NCI-H1417 (cell line): ENCODE measurements at regions not wholly inside any gene's neighbourhood (a gene's known extent, or its start where the extent isn't known, plus 50 kb on each side); places are given as distances from the start of the nearest gene placed in this dataset.
"Not testable (repeated sequence)": the region's sequence is repeated elsewhere in the genome, so short reads cannot be mapped to it uniquely, and the experiment has no call there.

Experiments used
- DNase-seq, 3 experiments: peaks; one replicate each; lab custom pipeline; 2025; lab: John Stamatoyannopoulos, UW

DNA sequence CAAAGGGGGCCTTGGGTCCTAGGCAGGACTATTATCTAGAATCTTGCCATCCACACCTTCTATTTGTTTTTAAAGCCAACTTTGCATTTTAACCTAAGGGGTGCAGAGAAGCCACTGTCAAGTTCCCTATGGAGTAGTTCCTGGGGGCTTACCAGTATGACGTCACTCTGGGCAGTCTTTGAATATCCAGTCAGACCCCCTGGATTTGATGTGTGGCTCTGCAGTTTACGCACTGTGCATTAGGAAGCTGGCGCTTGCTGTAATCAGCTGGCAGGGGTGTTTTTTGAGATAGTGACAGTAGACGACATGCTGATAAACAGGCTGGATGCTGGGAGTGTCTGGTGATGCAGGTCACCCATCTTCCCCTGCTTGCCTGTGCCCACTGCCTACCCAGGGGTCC, 892.7 kb upstream of the ZNF722 start:
- DNase-seq: no peak

DNA sequence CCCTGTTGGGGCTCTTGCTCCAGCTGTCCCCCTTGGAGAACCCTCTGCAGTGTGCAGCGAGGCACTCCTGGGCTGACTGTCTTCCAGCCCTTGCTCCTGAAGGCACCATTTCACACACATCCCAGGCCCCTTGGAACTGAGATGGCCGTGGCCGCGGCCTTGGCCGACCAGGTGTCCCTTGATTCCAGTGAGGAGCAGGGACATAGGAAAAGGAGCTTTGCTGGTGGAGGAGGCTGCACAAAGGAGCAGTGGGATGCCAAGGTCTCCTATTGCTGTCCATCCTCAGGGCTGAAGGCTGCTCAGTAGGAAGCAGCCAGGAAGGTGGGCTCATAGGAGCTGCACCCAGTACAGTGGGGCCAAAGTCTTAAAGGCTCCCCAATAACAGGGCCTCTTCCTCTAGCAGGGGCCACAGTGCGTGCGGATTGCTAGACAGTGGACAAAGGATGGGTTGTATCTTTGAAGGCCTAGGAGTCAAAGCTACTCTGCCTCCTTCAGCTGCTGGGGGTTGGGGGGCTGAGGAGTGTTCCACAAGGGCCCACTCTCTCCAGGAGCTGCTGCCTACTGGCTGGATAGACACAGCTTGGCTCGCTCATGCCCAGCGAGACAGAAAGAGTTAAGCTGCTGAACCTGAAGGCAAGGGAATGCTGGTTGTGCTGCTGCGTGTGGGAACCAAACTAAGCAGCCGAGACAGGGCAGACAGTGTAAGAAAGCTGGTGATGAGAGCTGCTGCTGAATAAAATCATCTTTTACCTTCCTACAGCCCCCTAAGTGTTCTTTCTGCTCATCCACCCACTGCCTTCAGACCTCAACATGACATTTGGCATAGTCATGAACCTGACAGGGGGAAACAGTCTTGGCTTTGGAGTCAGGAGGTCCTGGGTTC, 891.9 kb upstream of the ZNF722 start:
- no peak for DNase-seq

DNA sequence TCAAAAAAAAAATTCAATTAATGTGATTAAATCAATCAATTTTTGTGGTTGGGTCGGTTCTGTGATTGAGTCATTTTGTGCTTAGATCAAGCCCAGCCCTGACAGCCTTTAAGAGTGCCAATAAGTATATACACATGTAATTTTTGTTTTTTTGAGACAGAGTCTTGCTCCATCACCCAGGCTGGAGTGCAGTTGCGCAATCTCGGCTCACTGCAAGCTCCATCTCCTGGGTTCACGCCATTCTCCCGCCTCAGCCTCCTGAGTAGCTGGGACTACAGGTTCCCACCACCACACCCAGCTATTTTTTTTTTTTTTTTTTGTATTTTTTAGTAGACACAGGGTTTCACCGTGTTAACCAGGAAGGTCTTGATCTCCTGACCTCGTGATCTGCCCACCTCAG, 887.1 kb upstream of the ZNF722 start:
- not testable (repeated sequence) for DNase-seq

DNA sequence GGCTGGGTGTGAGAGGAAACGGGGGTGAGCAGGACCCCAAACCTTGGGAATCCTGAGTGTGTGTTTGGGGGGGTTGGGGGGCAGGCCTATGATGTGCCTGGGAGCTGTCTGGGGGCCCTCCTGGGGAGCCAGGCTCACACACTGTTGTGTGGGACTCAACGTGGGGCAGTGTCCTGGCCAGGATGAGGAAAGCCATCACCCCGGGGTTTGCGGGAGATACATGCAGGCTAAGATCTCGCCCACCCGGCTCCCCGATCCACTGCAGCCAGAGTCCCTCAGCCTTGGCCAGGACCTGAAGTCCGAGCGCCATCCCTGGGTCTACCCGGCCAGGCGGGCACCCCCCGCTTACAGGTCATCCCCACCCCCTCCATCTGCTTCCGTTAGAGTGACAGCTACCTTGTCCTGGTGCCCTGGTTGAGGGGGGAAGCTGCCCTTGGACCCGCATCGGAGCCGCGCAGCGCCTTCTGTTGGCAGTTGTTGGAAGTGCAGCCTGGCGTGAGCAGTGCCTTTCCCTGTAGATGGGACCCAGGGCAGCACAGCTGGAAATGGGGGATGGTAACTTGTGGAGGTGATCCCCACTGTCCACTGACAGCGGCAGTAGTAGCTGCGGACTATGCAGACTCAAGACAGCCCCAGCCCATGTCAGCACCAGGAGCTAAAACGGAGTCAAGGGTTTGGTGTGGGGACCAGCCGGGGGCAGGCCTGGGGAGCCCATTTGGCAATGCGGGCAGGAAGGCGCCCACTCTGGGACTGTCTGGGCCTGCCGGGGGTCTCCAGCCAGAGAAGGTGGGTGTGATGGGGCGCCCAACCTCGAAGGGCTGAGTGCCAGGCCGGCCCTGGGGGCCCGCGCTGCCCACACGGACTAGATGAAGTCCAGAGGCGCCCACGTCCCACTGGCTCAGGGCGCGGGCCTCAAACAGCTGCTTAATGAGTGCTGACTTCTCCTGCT, 885.6 kb upstream of the ZNF722 start:
- no peak for DNase-seq

DNA sequence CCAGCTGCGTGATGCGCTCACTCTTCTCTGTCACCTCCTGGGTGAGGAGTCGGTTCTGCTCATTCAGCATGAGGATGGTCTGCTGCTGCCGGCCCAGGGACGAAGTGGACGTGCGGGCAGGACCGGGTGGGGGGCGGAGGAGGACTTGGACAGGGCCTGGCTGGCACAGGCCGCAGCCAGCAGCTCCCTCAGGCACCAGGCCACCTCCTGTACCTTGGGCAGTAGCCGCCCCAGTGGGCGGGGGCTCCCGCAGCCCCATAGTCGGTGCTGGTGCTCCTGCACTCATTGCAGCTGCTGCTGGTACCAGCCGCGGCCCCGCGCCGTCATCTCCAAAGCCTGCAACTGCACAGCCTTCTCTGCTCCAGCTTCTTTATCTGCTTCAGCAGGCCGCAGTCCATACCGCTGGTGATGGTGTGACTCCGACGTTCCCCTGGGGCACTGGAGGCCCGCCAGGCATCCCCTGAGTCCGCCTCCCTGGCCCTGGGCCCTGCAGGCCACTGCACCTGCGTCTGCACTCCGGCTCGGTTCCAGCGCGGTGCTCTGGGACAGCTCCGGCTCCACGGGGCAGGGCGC, 884.9 kb upstream of the ZNF722 start:
- DNase-seq: no peak

DNA sequence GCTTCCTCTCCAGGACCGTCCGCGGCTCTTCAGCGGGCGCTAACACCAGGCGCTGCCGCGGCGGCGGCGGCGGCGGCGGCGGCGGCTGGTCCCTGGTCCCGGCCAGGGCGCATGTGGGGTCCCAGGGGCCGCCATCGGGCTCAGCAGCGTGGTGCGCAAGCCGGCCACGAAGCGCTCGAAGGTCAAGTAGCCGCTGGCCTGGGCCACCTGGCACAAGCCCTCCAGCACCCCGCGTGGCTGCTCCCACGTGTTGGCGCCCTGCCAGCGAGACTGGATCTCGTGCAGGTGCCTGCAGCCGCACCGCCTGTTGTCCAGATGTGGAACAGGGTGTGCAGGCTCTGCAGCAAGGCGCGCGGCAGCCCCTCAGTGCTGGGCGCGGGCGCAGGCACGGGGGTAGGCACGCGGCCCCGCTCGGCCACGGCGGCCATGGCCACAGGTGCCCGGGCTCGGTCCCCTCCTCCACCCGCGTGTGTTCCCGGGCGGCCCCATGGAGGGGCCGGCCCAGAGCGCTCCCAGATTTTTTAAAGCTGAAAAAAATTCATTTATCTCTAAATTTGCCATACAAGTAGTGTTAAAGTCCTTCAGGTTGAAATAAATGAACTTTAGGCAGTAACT, 884.2 kb upstream of the ZNF722 start:
- DNase-seq: no peak
